Omental fat pad (tissue), 3 donors: ENCODE measurements at regions not wholly inside any gene's neighbourhood (a gene's known extent, or its start where the extent isn't known, plus 50 kb on each side); places are given as distances from the start of the nearest gene placed in this dataset.

Experiments
- ATAC-seq: fragments of 150-250 bp; one replicate; pipeline ENCODE4 v1.9.1; 2016; ENCODE audit warnings: mild to moderate bottlenecking, moderate library complexity; ENCODE audit not compliant: low FRiP score
- DNase-seq: peaks from one replicate; pipeline ENCODE4 v3.0.0-alpha.2; 2019; ENCODE audit warnings: low spot score
- TF ChIP-seq, protein P1 (sequence below), 3 donors: fragments of 450-650 bp; IDR thresholded peaks; one replicate each; pipeline ENCODE4 v1.5.1; 2016 to 2017; ENCODE audit warnings: antibody characterized with exemption in 3 of 3, mild to moderate bottlenecking in 3 of 3, moderate library complexity in 2 of 3

DNA sequence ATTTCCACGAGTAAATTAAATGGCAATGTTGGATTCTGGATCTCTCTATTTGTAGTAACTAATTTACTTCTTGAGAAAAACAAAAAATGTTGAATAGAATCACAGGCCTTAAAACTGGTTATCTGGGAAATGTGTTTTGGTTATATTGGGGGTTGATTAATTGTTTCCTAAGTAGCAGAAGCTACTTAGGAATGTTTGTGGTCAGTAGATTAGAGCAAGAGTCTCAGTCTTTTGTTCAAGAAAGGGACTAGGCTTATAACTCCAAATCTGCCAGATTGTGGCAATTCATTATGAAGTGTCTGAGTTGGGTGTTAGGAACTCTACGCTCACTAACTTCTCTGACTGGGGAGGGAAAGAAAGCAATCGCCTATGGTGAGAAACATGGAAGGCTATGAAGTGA is 244.3 kb upstream of the PHYHIPL start:
- ATAC-seq (no peak), DNase-seq (no peak)
- TF ChIP-seq, protein P1, sequence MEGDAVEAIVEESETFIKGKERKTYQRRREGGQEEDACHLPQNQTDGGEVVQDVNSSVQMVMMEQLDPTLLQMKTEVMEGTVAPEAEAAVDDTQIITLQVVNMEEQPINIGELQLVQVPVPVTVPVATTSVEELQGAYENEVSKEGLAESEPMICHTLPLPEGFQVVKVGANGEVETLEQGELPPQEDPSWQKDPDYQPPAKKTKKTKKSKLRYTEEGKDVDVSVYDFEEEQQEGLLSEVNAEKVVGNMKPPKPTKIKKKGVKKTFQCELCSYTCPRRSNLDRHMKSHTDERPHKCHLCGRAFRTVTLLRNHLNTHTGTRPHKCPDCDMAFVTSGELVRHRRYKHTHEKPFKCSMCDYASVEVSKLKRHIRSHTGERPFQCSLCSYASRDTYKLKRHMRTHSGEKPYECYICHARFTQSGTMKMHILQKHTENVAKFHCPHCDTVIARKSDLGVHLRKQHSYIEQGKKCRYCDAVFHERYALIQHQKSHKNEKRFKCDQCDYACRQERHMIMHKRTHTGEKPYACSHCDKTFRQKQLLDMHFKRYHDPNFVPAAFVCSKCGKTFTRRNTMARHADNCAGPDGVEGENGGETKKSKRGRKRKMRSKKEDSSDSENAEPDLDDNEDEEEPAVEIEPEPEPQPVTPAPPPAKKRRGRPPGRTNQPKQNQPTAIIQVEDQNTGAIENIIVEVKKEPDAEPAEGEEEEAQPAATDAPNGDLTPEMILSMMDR (IDR thresholded peaks at IDR 0.05) = no peak

DNA sequence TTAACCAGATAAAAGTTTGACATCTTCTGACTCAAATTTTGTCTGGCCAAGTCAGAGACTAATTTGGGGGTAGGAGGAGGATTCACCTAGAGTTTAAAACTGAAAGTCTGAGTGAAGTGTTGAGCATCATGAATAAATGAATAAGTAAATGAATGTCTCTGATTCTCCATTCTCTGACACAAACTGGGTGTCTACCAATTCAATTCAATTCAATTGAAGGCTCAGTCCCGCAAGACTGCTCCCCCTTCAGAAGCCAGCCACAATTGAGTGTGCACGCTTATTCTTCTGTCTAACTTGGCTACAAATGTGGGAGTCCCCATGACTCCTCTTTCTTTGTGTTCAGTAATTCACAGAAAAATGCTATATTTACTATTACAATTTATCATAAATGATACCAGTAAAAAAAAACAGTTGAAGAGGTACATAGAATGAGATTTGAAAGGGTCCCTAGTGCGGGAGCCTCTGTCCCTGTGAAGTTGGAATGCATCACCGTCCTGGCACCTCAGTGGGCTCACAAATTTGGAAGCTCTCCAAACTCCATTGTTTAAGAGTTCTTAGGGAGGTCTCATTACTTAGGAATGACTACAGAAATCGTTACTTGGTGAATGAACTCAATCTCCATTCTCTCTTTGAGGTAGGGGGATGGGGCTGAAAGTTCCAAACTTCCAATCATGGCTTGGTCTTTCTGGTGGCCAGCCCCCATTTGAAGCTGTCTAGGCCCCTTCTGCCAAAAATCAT is 243.7 kb upstream of the PHYHIPL start:
- ATAC-seq = no peak
- DNase-seq = no peak
- TF ChIP-seq, protein P1 (IDR thresholded peaks at IDR 0.05) = no peak

DNA sequence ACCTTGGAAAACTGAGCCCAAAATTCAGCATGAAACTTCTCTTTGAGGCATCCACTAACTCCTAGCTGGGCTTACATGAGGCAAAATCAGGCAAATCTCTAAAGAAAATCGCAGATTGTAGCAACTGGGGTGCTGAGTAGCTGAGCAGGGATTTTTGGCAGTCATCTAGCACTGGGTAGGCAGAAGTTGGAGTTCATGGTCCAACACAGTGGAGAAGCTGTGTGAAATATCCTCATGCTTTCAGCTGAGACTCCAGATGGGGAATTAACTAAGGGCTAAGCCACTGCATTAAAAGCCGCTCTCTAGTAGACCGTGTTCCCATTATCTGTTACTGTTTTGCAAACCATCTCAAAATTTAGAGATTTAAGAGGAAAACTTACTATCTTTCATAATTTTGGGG is 240.1 kb upstream of the PHYHIPL start:
- ATAC-seq = no peak

DNA sequence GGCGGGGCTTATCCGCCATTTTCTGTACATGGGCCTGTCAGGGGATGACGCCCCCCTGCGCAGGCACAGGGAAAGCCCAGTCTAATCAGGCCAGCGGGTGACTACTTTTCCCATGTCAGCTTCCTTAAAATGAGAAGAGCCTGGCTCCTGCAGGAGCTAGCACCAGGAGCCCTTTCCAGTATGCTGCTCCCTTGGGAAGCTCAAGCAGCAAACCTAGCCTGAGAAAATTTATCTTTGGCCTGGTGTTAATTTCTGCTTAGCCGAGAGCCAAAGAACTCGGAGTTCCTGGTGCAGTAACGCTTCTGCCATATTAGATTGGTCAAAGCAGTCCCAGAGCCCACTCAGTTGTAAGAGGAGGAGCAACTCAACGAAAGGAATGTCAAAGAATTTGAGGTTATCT is 239.0 kb upstream of the PHYHIPL start:
- no peak for ATAC-seq
- TF ChIP-seq, protein P1 (IDR thresholded peaks at IDR 0.05) = no peak
- no peak for DNase-seq

More for the DNA sequence above, 240.1 kb upstream of the PHYHIPL start:
- DNase-seq = no peak
- TF ChIP-seq, protein P1 (IDR thresholded peaks at IDR 0.05) = no peak

DNA sequence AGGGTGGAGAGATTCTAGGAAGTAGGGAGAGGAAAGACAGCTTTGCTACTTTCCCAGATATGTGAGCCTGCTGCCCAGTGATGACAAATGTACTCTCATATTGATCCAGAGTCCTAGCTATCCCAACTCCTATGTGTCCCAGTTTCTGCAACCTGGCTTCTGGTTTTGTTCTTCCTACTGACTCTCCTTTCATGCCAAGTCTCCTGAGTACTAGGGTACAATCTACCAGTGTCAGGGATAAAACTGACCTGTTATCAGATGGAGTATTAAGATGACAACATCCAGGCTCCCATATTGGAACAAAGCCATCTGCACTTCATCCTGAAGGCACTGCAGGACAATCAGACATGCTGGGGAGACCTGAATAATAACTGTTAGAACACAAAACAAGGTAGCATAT is 233.7 kb upstream of the PHYHIPL start:
- ATAC-seq (no peak), DNase-seq (no peak)
- TF ChIP-seq, protein P1 (IDR thresholded peaks at IDR 0.05) = no peak

DNA sequence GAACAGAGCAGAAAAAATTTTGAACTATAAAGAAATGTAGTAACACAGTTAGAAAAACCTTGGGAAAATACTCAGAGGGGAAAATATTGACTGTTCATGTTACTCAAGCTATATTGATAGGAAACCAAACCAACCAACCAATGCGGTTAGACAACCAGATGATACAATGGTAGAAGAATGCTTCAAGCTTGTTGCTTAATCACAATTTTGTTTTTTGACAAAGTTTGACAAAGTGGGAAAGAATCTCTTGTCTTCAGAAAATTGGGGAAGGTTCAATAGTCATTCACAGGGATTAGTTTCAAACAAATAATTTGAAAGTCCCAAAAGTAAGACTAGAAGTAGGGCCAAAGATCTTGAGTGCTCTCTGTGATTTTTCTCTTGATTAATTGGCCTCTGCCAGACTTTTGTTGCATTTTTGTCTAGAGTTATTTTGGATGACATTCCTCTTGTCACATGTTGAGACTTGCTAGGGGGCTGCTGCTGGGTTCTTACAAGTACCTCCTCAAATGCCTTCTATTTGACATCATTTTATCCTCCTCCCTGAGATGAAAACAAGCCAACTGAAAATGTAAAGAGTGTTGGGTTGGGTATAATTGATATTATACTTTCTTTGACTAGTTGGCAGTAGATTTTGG is 233.1 kb upstream of the PHYHIPL start:
- TF ChIP-seq, protein P1 (IDR thresholded peaks at IDR 0.05) = no peak
- ATAC-seq (no peak), DNase-seq (no peak)

DNA sequence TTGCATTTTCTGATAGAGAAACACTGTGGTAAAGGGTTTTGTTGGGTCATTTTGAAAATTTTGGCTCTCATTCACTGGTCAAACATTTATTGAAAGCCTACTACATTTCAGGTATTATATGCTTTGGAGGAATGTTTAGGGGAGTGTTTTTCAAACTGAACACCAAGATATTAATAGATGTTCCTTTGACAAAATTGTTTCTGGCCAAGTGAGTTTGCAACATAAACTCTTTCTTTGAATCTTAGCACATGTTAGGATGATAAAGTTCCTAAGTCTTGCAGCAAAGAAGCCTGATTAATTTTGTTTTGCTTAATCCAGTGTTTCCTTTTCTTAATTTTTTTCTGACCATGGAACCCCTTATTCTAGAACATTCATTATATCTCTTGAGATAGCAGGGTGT is 232.5 kb upstream of the PHYHIPL start:
- DNase-seq (no peak), ATAC-seq (no peak)
- TF ChIP-seq, protein P1 (IDR thresholded peaks at IDR 0.05) = no peak
